Endodermal cell (in vitro differentiated cells): ENCODE measurements at regions not wholly inside any gene's neighbourhood (a gene's known extent, or its start where the extent isn't known, plus 50 kb on each side); places are given as distances from the start of the nearest gene placed in this dataset.

Source experiments
- DNase-seq: peaks from one replicate; pipeline ENCODE4 v3.0.0-alpha.2; 2017
- H3K27ac ChIP-seq: 2 replicates; pipeline ENCODE4 v1.5.1; 2013; ENCODE audit warnings: mild to moderate bottlenecking, low read depth, low read length, moderate library complexity
- H3K27me3 ChIP-seq: 2 replicates; pipeline ENCODE4 v1.6.1; 2013; ENCODE audit warnings: mild to moderate bottlenecking, low read length, moderate library complexity; ENCODE audit not compliant: insufficient read depth, control insufficient read depth, poor library complexity, severe bottlenecking
- H3K36me3 ChIP-seq: 2 replicates; pipeline ENCODE4 v1.7.0; 2013; ENCODE audit warnings: mild to moderate bottlenecking, low read length, moderate library complexity; ENCODE audit not compliant: control insufficient read depth, insufficient read depth
- H3K4me1 ChIP-seq: one replicate; pipeline ENCODE4 v1.7.0; 2013; ENCODE audit warnings: low read length; ENCODE audit not compliant: control insufficient read depth, insufficient read depth
- H3K4me3 ChIP-seq: 2 replicates; pipeline ENCODE4 v1.5.1; 2013; ENCODE audit warnings: mild to moderate bottlenecking, low read length, moderate library complexity
- H3K9ac ChIP-seq: 2 replicates; pipeline ENCODE4 v1.6.1; 2013; ENCODE audit warnings: mild to moderate bottlenecking, low read length, moderate library complexity; ENCODE audit not compliant: poor library complexity, severe bottlenecking; ENCODE audit errors: extremely low read depth
- H3K9me3 ChIP-seq: 2 replicates; pipeline ENCODE4 v1.6.1; 2013; ENCODE audit warnings: mild to moderate bottlenecking, low read length, moderate library complexity; ENCODE audit not compliant: control insufficient read depth
- H3K27ac Mint-ChIP-seq: 2 replicates; pipeline ENCODE4 v1.8.0; 2020; ENCODE audit warnings: mixed read lengths
- H3K27me3 Mint-ChIP-seq: 2 replicates; pipeline ENCODE4 v1.8.0; 2021; ENCODE audit warnings: mild to moderate bottlenecking, mixed read lengths; ENCODE audit not compliant: insufficient read depth
- H3K36me3 Mint-ChIP-seq: 2 replicates; pipeline ENCODE4 v1.8.0; 2020; ENCODE audit warnings: low read depth, mixed read lengths
- H3K4me1 Mint-ChIP-seq: 2 replicates; pipeline ENCODE4 v1.8.0; 2020; ENCODE audit warnings: mixed read lengths
- H3K4me3 Mint-ChIP-seq: 2 replicates; pipeline ENCODE4 v1.8.0; 2020; ENCODE audit warnings: mild to moderate bottlenecking, moderate library complexity, mixed read lengths
- H3K9me3 Mint-ChIP-seq: 2 replicates; pipeline ENCODE4 v1.8.0; 2020; ENCODE audit warnings: mild to moderate bottlenecking, mixed read lengths
- CTCF ChIP-seq: fragments of 200-600 bp; sonication (generic); conservative IDR thresholded peaks from 2 replicates; pipeline ENCODE4 v1.5.0; 2021; ENCODE audit warnings: antibody characterized with exemption, mild to moderate bottlenecking
- WGBS, 2 experiments: methylation state at CpG; one replicate each; pipeline versions ENCODE4 v1.1.5 to v1.1.7; 2013; ENCODE audit warnings: missing lambda C conversion rate in 2 of 2, mixed read lengths in 1 of 2; ENCODE audit not compliant: insufficient coverage in 1 of 2, insufficient read length in 1 of 2; 5-methylcytosine and 5-hydroxymethylcytosine counted together

GRCh38 chr11:23764286-23764685 is 732.6 kb upstream of the LUZP2 start:
- Histone ChIP-seq H3K4me3 (no peak overlapping the region), H3K9ac (no peak overlapping the region), H3K9me3 (peaks cover 52% of the 10 kb centered on the region), H3K36me3 (no peaks in the 10 kb centered on the region), H3K4me1 (no peaks in the 10 kb centered on the region), H3K27ac (no peak overlapping the region), H3K27me3 (no peaks in the 10 kb centered on the region)
- no peaks in the 10 kb centered on the region for H3K36me3 Mint-ChIP-seq
- H3K27me3 Mint-ChIP-seq = no peaks in the 10 kb centered on the region
- peaks cover 44% of the 10 kb centered on the region for H3K9me3 Mint-ChIP-seq
- no peak for TF ChIP-seq CTCF
- no peak for DNase-seq
- H3K4me1 Mint-ChIP-seq = no peaks in the 10 kb centered on the region
- H3K4me3 Mint-ChIP-seq = no peak overlapping the region
- 79 to 85% methylated on average over 2 of the region's 2 CpGs for WGBS, 2 experiments
- H3K27ac Mint-ChIP-seq = no peak overlapping the region

- Histone ChIP-seq H3K4me1 (no peaks in the 10 kb centered on the region), H3K9ac (no peak overlapping the region), H3K27ac (no peak overlapping the region), H3K27me3 (no peaks in the 10 kb centered on the region), H3K36me3 (no peaks in the 10 kb centered on the region), H3K9me3 (peaks cover 66% of the 10 kb centered on the region), H3K4me3 (peak overlapping the region; percentile 56)
- peaks cover 56% of the 10 kb centered on the region for H3K9me3 Mint-ChIP-seq
- no peak overlapping the region for H3K27ac Mint-ChIP-seq
- H3K4me3 Mint-ChIP-seq = no peak overlapping the region
- no peaks in the 10 kb centered on the region for H3K27me3 Mint-ChIP-seq
- no peak for TF ChIP-seq CTCF
- H3K36me3 Mint-ChIP-seq = no peaks in the 10 kb centered on the region
- H3K4me1 Mint-ChIP-seq = no peaks in the 10 kb centered on the region
- WGBS, 2 experiments = 97 to 100% methylated on average over 1 to 2 of the region's 2 CpGs
- no peak for DNase-seq
These were observed 731.1 kb upstream of the LUZP2 start for GRCh38 chr11:23765682-23766252.

DNA sequence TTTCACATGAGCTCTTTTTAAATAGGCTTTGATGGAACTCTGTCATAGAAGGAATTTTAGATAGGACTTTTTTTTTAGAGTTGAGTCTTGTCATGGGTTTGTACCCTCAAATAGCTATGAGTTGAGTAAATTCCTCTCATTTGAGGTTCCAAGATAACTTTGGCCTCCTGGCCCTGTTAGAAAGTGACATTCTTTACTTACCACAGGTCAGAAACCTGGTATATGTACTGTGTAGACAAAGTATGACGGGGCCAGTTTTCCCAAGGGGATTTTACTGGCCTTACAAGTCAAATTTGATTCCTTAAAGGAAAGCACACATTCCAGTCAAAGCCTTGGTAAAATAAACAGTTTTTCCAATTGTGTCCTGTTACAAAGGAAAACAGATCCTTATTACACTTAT is 729.3 kb upstream of the LUZP2 start:
- Histone ChIP-seq H3K36me3 (no peaks in the 10 kb centered on the region), H3K27me3 (no peaks in the 10 kb centered on the region), H3K4me1 (no peaks in the 10 kb centered on the region), H3K9ac (no peak overlapping the region), H3K9me3 (peaks cover 82% of the 10 kb centered on the region), H3K4me3 (peak overlapping the region; percentile 44), H3K27ac (no peak overlapping the region)
- Mint-ChIP-seq H3K36me3 (no peaks in the 10 kb centered on the region), H3K4me1 (no peaks in the 10 kb centered on the region), H3K4me3 (no peak overlapping the region), H3K27me3 (no peaks in the 10 kb centered on the region), H3K27ac (no peak overlapping the region), H3K9me3 (peaks cover 61% of the 10 kb centered on the region)
- TF ChIP-seq CTCF = no peak
- no peak for DNase-seq
- 89 to 95% methylated on average over 1 of the region's 1 CpG for whole genome bisulfite sequencing, 2 experiments
